ENCODE measurements at regions not wholly inside any gene's neighbourhood (a gene's known extent, or its start where the extent isn't known, plus 50 kb on each side); places are given as distances from the start of the nearest gene placed in this dataset.
"Not testable (repeated sequence)": the region's sequence is repeated elsewhere in the genome, so short reads cannot be mapped to it uniquely, and the experiment has no call there.

DNA sequence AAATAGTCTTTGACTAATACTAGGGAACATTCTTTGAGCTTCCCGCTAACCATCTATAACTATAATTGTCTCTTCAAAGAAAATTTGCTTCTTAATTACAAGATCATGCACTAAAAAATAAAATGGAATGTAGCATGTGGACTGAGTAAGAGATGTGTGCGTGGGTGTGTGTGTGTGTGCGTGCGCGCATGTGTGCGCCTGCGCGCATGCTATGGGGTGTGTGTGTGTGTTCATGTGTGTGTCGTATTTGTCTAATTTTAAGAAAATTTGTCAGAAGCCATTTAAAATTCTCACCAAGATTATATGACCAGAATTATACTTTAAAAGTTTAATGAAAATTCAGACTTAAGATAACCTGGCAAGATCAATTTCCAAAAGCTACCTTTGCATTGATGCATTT, 593.0 kb downstream of the ACTL7B start:
- Histone ChIP-seq H3K36me3 (no peaks in the 10 kb centered on the region), H3K27me3 (no peaks in the 10 kb centered on the region), H3K4me3 (no peak overlapping the region), H3K4me1 (ENCODE audit: low read depth) (no peaks in the 10 kb centered on the region), H3K27ac (no peak overlapping the region), H3K9me3 (ENCODE audit: low read depth) (no peaks in the 10 kb centered on the region)
- TF ChIP-seq, protein P1, sequence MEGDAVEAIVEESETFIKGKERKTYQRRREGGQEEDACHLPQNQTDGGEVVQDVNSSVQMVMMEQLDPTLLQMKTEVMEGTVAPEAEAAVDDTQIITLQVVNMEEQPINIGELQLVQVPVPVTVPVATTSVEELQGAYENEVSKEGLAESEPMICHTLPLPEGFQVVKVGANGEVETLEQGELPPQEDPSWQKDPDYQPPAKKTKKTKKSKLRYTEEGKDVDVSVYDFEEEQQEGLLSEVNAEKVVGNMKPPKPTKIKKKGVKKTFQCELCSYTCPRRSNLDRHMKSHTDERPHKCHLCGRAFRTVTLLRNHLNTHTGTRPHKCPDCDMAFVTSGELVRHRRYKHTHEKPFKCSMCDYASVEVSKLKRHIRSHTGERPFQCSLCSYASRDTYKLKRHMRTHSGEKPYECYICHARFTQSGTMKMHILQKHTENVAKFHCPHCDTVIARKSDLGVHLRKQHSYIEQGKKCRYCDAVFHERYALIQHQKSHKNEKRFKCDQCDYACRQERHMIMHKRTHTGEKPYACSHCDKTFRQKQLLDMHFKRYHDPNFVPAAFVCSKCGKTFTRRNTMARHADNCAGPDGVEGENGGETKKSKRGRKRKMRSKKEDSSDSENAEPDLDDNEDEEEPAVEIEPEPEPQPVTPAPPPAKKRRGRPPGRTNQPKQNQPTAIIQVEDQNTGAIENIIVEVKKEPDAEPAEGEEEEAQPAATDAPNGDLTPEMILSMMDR (IDR thresholded peaks at IDR 0.05; ENCODE audit: low read depth, low read length), result no peak
- DNase-seq (ENCODE audit: low read depth in 1 of 2, low spot score in 1 of 2), result no peak

DNA sequence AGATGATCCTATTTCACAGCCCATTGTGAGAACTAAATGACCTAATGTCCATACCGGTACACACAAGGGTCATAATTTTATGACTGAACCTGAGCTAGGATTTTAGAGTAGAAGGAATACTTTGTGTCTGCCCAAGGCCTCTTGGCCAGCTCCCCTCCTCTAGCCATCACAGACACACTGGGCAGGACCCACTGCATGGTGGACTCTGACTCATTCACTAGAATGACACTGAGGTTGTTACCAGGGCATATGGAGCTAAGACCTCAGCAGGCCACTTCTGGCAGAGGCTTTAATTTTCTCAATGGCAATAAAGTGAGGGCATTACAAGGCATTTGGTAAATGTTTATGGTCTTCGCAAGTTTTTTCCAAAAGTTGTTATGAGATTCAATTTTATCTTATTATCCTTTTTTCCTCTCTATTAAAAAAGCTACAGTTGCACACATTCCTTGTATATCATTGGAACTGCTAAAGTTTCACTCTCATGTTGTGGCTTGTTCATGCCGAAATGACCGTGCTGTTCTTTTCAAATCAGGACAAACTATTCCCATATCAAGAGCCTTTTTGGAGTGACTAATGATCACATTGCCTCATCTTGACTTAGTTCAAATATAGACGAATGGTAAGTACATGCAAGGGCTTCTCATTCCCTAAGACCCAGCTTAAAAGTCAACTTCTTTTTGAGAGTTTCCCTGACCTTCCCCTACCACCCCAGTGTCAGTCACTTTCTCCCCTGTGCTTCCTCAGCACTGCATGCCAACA, 595.7 kb downstream of the ACTL7B start:
- H3K27me3 ChIP-seq, result no peaks in the 10 kb centered on the region
- no peak overlapping the region for H3K4me3 ChIP-seq
- TF ChIP-seq, protein P1 (IDR thresholded peaks at IDR 0.05; ENCODE audit: low read depth, low read length), result no peak
- no peaks in the 10 kb centered on the region for H3K4me1 ChIP-seq (ENCODE audit: low read depth)
- H3K27ac ChIP-seq, result no peak overlapping the region
- DNase-seq (ENCODE audit: low read depth in 1 of 2, low spot score in 1 of 2), result no peak
- H3K36me3 ChIP-seq, result no peaks in the 10 kb centered on the region
- no peaks in the 10 kb centered on the region for H3K9me3 ChIP-seq (ENCODE audit: low read depth)

DNA sequence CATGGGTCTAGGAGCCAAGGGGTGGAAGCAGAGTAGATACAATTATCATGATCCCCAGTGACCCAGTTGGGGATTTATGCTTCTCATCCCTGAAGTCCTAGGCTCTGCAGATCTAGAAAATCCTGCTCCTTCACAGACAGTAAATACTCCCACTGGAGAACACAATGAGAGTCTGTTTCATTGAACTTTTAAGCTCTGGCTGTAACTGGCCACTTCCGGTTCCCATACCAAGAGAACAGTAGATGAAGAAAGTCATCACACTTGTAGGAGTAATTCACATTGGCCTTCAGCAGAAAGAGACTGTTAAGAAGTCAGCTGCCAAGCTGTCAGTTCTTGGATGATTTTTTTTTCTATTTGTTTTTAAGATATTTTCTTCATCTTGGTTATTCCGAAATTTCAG, 597.1 kb downstream of the ACTL7B start:
- Histone ChIP-seq H3K36me3 (no peaks in the 10 kb centered on the region), H3K9me3 (ENCODE audit: low read depth) (no peaks in the 10 kb centered on the region), H3K27ac (no peak overlapping the region), H3K4me3 (no peak overlapping the region), H3K4me1 (ENCODE audit: low read depth) (no peaks in the 10 kb centered on the region), H3K27me3 (no peaks in the 10 kb centered on the region)
- DNase-seq (ENCODE audit: low read depth in 1 of 2, low spot score in 1 of 2), result no peak
- TF ChIP-seq, protein P1 (IDR thresholded peaks at IDR 0.05; ENCODE audit: low read depth, low read length), result no peak

DNA sequence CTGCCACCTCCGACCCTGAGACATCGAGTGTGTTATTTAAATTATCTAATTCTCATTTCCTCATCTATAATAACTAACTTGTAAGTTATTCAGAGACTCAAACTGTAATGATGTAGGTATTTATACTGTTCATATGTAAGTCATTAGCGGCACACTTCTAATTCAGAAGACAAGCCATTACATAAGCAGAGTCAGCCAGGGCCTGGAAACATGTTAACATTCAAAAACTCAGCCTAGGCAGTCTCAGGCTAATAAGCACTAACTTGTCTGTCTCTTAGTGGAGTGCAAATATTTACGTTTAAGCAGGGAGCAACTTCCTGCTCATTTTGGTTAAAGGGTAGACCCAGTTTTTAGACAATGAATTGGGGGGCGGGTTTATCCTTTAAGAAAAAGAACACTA, 598.4 kb downstream of the ACTL7B start:
- Histone ChIP-seq H3K4me3 (no peak overlapping the region), H3K9me3 (ENCODE audit: low read depth) (no peaks in the 10 kb centered on the region), H3K27me3 (no peaks in the 10 kb centered on the region), H3K36me3 (no peaks in the 10 kb centered on the region), H3K27ac (no peak overlapping the region), H3K4me1 (ENCODE audit: low read depth) (no peaks in the 10 kb centered on the region)
- no peak for DNase-seq (ENCODE audit: low read depth in 1 of 2, low spot score in 1 of 2)
- TF ChIP-seq, protein P1 (IDR thresholded peaks at IDR 0.05; ENCODE audit: low read depth, low read length), result no peak

DNA sequence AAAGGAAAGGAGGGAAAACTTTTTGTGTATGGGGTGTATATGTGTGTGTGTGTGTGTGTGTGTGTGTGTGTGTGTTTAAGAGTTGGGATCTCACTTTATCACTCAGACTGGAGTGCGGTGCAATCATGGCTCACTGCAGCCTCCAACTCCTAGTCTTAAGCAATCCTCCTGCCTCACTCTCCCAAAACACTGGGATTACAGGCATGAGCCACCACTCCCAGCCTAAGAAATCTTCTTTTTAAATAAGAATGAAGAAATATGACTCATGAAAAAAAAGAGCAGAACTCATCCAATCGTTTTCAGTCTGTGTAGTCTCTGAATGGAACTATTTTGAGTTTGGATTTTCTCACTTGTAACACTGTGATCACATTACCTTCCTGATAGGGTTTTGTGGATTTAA, 601.5 kb downstream of the ACTL7B start:
- H3K27me3 ChIP-seq, result no peaks in the 10 kb centered on the region
- TF ChIP-seq, protein P1 (IDR thresholded peaks at IDR 0.05; ENCODE audit: low read depth, low read length), result no peak
- DNase-seq (ENCODE audit: low read depth in 1 of 2, low spot score in 1 of 2), result peak in 1 of 2 donors; percentile 55
- no peaks in the 10 kb centered on the region for H3K9me3 ChIP-seq (ENCODE audit: low read depth)
- H3K4me3 ChIP-seq, result no peak overlapping the region
- H3K36me3 ChIP-seq, result no peaks in the 10 kb centered on the region
- H3K4me1 ChIP-seq (ENCODE audit: low read depth), result no peaks in the 10 kb centered on the region
- H3K27ac ChIP-seq, result no peak overlapping the region

DNA sequence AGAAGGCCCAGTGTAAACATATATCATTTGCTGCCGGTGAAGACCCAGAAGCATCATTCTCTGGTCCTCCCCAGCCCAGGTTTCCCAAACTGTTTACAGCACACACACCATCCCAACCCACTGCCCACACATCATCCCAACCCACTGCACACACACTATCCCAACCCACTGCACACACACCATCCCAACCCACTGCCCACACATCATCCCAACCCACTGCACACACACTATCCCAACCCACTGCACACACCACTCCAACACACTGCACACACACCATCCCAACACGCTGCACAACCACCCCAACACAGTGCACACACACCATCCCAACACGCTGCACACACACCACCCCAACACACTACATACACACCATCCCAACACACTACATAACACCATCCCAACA, 608.4 kb downstream of the ACTL7B start:
- not testable (repeated sequence) for H3K27me3 ChIP-seq; H3K27ac ChIP-seq; H3K4me3 ChIP-seq; H3K9me3 ChIP-seq (ENCODE audit: low read depth); H3K36me3 ChIP-seq; DNase-seq (ENCODE audit: low read depth in 1 of 2, low spot score in 1 of 2); H3K4me1 ChIP-seq (ENCODE audit: low read depth)
